GM18517 (cell line): ENCODE measurements at regions not wholly inside any gene's neighbourhood (a gene's known extent, or its start where the extent isn't known, plus 50 kb on each side); places are given as distances from the start of the nearest gene placed in this dataset.

ENCODE experiments used
- ATAC-seq: cut with Tn5 transposase; IDR thresholded peaks from one replicate; pipeline ENCODE4 v1.9.1; 2021; ENCODE audit warnings: mild to moderate bottlenecking, moderate library complexity; ENCODE audit not compliant: unreplicated experiment

DNA sequence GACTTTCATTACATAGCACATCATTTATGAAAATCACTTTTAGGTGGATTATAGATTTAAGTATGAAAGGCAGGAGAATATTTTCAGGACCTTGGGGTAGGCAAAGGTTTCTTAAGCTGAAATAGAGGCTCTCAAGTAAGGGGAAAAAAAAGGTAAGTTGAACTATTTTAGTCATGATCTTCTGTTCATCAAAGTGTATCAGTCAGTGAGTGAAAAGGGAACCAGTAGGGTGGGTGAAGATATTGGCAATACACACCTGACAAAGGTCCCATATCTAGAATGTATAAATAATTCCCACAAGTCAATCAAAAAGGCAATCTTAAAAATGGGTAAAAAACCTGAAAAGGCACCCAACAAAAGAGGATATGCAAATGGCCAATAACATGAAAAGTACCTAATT is 218.6 kb downstream of the KLF13 start:
- no peak for ATAC-seq

DNA sequence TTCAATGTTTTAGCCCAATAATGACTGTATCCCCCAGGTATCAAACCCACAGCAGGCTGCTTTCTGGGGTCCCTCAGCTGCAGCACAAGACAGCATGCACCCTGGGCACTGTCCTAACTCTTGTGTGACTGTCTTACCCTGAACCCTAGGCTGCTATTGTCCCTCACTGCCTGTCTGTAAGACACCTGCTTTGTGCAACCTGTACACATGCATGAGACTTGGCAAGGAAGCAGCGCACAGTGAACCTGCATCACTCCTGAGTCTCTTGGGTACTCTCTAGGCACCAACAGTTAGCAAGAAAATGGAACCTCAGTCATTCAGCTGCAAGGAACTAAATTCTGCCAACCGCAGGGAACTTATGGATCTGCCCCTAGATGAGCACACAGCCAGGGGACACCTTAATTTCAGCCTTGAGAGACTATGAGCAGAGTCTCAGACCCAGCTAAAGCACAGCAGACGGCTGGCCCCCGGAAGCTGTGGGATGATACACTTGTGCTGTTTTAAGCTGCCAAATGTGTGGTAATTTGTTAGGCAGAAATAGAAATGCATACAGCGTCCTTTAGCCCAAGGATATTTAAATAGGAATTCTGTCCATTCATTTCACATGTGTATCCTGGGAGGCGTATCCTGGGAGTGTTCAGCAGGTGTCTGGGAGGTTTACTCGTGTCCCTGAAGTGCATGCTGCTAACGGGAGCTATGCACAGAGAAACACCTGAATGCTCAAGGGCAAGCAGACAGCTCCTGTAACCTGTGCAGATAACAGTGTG is 223.8 kb downstream of the KLF13 start:
- no peak for ATAC-seq

GRCh38 chr15:31551323-31551722 is 224.7 kb downstream of the KLF13 start:
- no peak for ATAC-seq

DNA sequence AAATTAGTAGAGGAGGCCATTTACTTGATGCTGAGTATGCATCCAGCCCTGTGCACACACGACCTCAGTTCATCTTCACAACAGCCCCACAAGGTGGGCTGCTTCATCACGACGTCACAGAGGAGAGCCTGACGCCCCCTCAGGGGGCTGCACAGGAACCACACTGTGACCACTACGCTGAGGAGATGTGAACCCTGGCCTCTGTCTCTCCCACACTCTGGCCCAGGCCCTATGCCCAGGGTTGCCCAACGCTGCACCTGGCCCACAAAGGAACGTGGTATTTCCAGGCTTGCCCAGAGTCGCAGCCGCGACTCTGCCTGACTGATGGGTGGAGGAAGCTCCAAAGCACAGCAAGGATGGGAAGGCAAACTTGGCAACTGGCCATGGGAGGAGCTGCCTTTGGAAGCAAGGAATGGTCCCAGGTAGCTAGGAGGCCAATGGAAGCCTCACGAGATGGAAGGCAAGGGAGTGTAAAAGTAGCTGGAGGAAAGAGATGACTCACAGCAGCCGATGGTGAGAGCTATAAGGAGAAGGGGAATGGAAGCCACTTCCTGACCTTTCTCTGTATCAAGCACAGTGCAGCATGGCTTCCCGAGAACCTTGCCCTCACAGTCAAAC is 226.0 kb downstream of the KLF13 start:
- no peak for ATAC-seq

- no peak for ATAC-seq
Measured at GRCh38 chr15:31554261-31554660, 227.6 kb downstream of the KLF13 start.

DNA sequence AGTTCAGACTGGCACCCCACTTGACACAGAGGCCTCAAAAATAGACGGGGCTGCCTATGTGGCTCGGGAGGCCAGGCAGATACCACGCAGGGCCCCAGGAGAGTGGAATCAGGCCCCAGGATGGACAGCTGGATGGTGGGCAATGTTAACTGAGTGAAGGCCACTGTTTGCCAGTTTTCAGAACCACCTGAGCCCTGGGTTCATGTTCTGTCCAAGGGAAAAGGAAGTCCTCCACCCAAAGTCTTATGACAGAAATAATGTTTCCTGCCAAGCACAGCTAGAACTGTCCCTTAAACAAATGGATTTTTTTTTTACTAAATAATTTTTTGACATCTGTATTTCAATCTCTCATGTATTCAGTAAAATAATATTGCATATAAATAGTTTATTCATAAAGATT is 228.4 kb downstream of the KLF13 start:
- ATAC-seq = no peak

GRCh38 chr15:31556494-31557150 is 230.0 kb downstream of the KLF13 start:
- ATAC-seq = no peak

GRCh38 chr15:31557899-31558298 is 231.3 kb downstream of the KLF13 start:
- ATAC-seq = no peak

DNA sequence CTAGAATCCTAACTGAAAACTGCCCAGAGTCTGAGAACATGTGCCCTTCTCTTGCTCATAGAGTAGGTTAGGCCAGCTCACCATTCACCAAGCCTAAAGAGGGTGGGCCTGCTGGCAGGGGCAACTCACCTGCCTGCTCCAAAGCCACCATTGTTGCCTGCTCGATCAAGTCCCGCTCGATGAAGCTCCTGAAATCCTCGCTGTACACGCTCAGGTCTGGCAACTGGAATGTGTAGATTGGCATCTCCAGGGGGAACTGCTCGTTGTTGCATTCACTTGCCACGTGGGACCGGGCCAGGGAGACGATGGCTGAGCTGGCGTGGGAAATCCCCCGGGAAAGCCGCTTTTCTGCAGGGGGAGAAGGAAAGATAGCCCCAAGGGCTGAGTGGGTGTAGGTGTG is 232.2 kb downstream of the KLF13 start:
- ATAC-seq = no peak

DNA sequence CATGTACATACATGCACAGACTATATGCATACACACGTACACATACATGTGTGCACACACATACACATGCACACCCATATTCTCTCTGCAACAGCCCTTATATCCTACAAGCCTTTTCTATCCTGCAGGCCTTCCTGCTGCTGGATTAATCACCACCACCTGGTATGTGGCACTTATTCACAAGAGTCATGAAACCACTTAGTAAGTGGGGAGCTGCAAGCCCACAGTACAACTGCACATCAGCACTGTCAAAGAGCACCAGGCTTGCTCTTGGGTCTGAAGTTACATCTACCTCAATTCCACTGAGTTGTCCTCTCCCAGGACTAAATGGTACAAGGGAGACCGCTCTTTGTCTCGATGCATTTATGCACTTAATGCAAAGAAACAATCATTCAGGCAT is 233.2 kb downstream of the KLF13 start:
- ATAC-seq = no peak

GRCh38 chr15:31560643-31561042 is 234.0 kb downstream of the KLF13 start:
- no peak for ATAC-seq

- no peak for ATAC-seq
Measured at GRCh38 chr15:31561156-31561555, 234.5 kb downstream of the KLF13 start.

DNA sequence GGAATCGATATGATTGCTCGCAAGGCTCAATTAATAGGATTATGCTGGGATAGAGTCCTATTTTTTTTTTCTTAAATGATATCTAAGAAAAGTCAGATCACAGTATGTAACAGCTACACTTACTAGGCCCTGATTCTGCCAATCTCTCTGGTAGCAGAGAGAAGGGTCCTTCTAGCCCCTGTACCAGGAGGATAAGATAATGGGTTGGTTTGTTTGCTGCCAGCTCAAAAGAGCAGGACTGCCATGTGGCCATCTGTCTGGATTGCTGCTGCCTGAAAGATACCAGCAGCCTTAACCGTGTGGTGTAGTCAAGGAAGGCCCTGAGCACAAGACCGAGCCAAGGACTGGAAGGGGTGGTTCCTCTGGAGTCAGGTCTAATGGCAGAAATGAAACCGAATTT is 236.4 kb downstream of the KLF13 start:
- ATAC-seq = no peak

- no peak for ATAC-seq
Measured at GRCh38 chr15:31563421-31563820, 236.8 kb downstream of the KLF13 start.

GRCh38 chr15:31567861-31568260 is 241.2 kb downstream of the KLF13 start:
- ATAC-seq = no peak

DNA sequence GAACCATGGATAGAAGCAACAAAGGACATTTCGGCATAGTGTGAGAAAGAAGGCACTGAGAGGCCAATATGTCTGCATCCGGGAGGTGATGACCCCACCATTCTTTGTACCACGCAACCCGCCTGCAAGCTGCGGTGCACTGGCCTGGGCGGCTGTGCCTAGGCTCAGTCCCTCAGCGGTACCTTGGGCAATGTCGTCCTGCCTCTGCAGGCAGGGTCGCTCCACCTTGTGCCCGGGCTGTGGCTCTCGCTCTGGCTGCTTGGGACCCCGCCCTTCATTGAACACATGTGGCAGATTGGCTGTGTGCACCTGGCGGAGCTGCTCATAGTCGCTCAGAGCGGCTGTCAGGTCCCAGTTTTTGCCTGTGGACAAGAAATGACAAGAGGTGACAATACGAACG is 243.2 kb downstream of the KLF13 start:
- ATAC-seq = no peak

DNA sequence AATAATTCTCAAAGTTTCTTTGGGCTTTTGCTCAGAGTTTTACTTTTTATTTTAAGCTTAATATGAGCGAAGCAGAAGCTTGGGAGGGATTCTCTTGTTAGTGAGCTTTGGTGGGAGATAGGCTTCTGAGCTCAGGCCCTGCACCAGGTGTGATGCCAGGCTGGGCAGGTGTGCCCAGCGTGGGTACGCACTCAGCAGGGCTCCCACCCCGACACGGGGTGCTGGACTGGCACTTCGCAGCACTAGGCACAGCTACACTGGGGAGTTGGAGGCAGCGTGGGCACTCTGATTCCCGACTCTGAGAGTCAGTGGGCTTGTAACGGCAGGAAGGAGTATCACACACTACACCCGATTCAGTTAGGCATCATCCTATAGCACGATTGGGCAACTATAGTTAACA is 244.0 kb downstream of the KLF13 start:
- ATAC-seq = no peak

GRCh38 chr15:31571676-31572075 is 245.0 kb downstream of the KLF13 start:
- no peak for ATAC-seq

DNA sequence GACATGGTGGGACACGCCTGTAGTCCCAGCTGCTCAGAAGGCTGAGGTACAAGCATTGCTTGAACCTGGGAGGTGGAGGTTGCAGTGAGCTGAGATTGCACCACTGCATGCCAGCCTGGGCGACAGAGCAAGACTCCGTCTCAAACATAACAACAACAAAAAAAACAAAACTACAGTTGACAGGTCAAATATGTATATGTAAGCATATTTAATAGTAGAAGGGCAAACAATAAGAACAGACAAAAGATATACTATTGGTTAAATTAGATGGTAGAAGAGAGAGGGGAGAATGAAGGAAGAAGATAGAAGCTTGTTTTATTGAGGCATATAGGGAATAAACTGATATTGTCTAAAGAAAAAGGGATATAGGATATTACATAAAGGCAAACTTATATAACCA is 247.1 kb downstream of the KLF13 start:
- no peak for ATAC-seq

- no peak for ATAC-seq
Measured at GRCh38 chr15:31574766-31575165, 248.1 kb downstream of the KLF13 start.

DNA sequence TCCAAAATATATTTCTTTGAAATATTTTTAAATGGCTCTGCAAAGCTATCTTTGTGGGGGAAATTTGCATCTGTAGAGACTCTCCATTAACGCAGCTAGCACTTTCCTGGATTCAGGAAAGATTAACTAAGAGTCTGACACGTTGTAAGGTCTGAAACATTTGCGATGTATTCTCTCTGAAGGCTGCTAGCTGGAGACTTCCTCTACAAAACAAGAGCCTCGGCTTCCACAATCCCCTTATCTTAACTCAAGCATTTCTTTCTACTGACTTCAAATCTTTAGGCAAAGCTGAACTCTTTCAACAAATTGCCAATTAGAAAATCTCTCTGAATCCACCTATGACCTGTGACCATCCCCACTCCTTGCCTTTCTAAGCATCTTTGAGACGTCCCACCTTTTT is 250.5 kb downstream of the KLF13 start:
- ATAC-seq = no peak

GRCh38 chr15:31579282-31579681 is 252.6 kb downstream of the KLF13 start:
- no peak for ATAC-seq
